ENCODE measurements at regions not wholly inside any gene's neighbourhood (a gene's known extent, or its start where the extent isn't known, plus 50 kb on each side); places are given as distances from the start of the nearest gene placed in this dataset.

DNA sequence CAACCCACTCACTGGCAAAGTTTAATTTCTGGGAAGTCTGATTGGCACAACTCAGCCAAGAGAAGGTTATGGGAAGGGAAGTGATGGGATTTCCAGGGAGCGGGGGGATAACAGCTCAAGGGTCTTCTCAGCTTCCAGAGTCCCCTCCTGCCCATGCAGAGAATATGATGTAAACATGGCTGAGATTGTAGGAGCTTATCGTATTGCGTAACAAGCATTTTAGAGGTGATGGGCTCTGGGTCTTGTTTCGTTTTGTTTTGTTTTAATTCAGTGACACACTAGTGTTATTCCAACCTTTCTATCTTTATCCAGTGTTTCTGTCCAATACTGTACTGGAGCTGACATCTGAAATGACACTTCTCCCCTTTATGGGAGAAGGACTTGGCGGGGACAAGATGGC, 762.1 kb upstream of the TMEM132C start:
- no peaks in the 10 kb centered on the region for H3K27me3 ChIP-seq (ENCODE audit: control insufficient read depth, insufficient read depth, low read length)
- no peaks in the 10 kb centered on the region for H3K36me3 ChIP-seq (ENCODE audit: control insufficient read depth, insufficient read depth, low read length)
- no peak overlapping the region for H3K4me3 ChIP-seq (ENCODE audit: low read depth, low read length)
- no peak for DNase-seq (ENCODE audit: low read depth)
- TF ChIP-seq, protein P1, sequence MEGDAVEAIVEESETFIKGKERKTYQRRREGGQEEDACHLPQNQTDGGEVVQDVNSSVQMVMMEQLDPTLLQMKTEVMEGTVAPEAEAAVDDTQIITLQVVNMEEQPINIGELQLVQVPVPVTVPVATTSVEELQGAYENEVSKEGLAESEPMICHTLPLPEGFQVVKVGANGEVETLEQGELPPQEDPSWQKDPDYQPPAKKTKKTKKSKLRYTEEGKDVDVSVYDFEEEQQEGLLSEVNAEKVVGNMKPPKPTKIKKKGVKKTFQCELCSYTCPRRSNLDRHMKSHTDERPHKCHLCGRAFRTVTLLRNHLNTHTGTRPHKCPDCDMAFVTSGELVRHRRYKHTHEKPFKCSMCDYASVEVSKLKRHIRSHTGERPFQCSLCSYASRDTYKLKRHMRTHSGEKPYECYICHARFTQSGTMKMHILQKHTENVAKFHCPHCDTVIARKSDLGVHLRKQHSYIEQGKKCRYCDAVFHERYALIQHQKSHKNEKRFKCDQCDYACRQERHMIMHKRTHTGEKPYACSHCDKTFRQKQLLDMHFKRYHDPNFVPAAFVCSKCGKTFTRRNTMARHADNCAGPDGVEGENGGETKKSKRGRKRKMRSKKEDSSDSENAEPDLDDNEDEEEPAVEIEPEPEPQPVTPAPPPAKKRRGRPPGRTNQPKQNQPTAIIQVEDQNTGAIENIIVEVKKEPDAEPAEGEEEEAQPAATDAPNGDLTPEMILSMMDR (IDR thresholded peaks at IDR 0.05; ENCODE audit: insufficient read depth, low read length, poor library complexity, severe bottlenecking): no peak

DNA sequence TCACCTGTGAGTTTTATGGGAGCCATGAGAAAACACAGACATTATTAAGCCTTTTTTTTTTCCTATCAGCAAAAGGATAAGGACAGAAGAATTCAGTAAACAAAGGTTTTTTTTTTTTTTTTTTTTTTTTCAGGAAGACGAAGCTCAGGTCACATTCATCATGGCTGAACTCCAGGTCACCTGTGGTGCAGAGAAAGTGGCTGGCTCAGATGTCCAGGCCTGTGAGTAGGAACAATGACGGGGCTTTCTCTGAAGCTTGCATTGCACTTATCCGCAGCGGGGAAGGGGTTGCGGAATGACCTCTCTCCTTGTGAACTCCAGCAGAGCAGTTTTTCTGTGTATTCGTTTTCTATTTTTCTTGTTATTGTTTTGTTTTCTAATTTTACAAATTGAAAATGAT, 759.6 kb upstream of the TMEM132C start:
- TF ChIP-seq, protein P1 (IDR thresholded peaks at IDR 0.05; ENCODE audit: insufficient read depth, low read length, poor library complexity, severe bottlenecking): no peak
- H3K4me3 ChIP-seq (ENCODE audit: low read depth, low read length): no peak overlapping the region
- H3K27me3 ChIP-seq (ENCODE audit: control insufficient read depth, insufficient read depth, low read length): no peaks in the 10 kb centered on the region
- H3K36me3 ChIP-seq (ENCODE audit: control insufficient read depth, insufficient read depth, low read length): no peaks in the 10 kb centered on the region
- no peak for DNase-seq (ENCODE audit: low read depth)

DNA sequence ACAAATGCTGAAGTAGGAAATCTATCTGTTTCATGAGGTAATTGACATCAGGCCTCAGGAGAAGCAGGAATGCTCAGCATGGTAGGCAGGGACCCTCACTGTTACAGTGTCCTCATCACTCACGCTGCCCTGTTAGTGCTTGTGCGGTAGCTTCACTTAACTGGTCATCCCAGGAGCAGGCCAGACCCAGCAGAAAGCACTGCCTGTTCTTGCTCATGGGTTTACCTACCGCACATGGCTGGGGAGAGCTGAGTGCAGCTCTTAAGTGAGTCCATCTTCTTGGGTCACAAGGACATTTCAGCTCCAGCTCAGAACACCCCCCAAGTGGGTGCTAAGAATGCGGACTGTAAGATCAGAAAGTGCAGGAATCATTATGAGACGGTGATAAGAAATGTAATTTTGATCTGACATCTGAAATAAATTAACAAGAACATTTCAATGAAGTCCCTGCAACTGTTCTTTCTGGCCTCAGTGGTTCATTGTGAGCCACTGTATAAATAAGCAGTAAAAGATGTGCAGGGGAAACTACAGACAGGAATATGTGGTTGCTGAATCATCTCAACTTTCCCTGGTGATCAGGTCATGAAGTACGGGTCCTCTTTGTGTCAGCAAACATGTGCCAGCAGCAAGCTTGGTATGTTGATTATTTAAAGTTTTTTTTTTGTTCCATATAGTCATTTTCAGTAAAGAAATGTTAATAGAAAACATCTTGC, 757.7 kb upstream of the TMEM132C start:
- H3K36me3 ChIP-seq (ENCODE audit: control insufficient read depth, insufficient read depth, low read length): no peaks in the 10 kb centered on the region
- DNase-seq (ENCODE audit: low read depth): no peak
- H3K27me3 ChIP-seq (ENCODE audit: control insufficient read depth, insufficient read depth, low read length): no peaks in the 10 kb centered on the region
- no peak overlapping the region for H3K4me3 ChIP-seq (ENCODE audit: low read depth, low read length)
- TF ChIP-seq, protein P1 (IDR thresholded peaks at IDR 0.05; ENCODE audit: insufficient read depth, low read length, poor library complexity, severe bottlenecking): no peak

DNA sequence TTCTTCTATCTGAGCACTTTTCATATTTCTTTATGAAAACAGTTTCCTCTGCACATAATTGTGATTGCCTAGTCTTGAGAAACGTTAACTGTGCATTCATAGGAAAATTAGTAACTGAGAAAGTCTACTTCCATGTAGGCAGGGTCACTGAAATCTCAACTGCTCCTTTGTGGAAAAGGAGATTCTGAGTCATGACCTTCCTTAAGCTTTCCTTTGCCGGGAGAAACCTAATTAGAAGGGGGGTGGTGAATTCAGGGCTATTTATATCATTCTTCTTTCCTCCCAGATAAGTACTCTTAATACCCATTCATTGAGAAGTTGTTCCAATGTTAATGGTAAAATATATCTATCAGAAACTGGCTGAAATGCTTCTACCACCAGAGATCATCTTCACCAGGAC, 751.0 kb upstream of the TMEM132C start:
- no peaks in the 10 kb centered on the region for H3K36me3 ChIP-seq (ENCODE audit: control insufficient read depth, insufficient read depth, low read length)
- no peak overlapping the region for H3K4me3 ChIP-seq (ENCODE audit: low read depth, low read length)
- DNase-seq (ENCODE audit: low read depth): no peak
- TF ChIP-seq, protein P1 (IDR thresholded peaks at IDR 0.05; ENCODE audit: insufficient read depth, low read length, poor library complexity, severe bottlenecking): no peak
- H3K27me3 ChIP-seq (ENCODE audit: control insufficient read depth, insufficient read depth, low read length): no peaks in the 10 kb centered on the region

DNA sequence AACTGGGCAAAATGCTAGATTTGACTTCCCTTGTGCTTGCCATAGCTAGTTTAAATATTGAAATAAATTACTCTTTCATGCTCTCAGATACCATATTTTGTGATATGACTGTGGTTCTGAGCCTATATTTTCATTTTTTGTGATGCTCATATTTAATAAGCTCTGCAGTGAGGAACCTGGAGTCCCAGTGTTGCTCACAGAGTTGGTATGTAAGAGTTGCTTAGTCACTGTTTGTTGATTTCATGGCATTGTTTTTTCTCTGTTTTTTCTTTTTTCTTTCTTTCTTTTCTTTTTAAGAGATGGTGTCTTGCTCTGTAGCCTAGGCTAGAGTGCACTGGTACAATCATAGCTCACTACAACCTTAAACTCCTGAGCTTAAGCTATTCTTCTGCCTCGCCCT, 750.5 kb upstream of the TMEM132C start:
- Histone ChIP-seq H3K4me3 (ENCODE audit: low read depth, low read length) (no peak overlapping the region), H3K36me3 (ENCODE audit: control insufficient read depth, insufficient read depth, low read length) (no peaks in the 10 kb centered on the region), H3K27me3 (ENCODE audit: control insufficient read depth, insufficient read depth, low read length) (no peaks in the 10 kb centered on the region)
- no peak for DNase-seq (ENCODE audit: low read depth)
- TF ChIP-seq, protein P1 (IDR thresholded peaks at IDR 0.05; ENCODE audit: insufficient read depth, low read length, poor library complexity, severe bottlenecking): no peak

DNA sequence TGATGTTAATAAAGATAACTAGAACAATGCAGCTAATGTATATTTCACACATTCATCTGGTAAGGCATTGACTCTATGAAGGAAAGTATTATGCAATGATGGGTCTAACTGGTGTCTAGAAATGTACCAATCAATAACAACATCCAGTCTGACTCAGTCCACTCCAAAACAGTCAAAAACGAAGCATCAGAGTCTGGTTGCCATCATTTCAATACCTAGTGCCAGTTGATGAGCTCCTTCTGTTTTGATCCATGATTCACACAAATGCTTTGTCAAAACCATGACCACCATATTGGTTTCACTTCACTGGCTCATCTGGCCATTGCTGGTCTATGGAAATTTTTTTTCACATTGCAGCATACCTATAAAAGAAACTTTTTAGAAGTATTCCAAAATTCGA, 747.2 kb upstream of the TMEM132C start:
- Histone ChIP-seq H3K4me3 (ENCODE audit: low read depth, low read length) (no peak overlapping the region), H3K27me3 (ENCODE audit: control insufficient read depth, insufficient read depth, low read length) (no peaks in the 10 kb centered on the region), H3K36me3 (ENCODE audit: control insufficient read depth, insufficient read depth, low read length) (no peaks in the 10 kb centered on the region)
- TF ChIP-seq, protein P1 (IDR thresholded peaks at IDR 0.05; ENCODE audit: insufficient read depth, low read length, poor library complexity, severe bottlenecking): no peak
- no peak for DNase-seq (ENCODE audit: low read depth)
